ENCODE measurements at regions not wholly inside any gene's neighbourhood (a gene's known extent, or its start where the extent isn't known, plus 50 kb on each side); places are given as distances from the start of the nearest gene placed in this dataset.

GRCh38 chr1:65688215-65688566 is 104.5 kb upstream of the PDE4B start:
- DNase-seq, result no peak

GRCh38 chr1:65688848-65689247 is 103.8 kb upstream of the PDE4B start:
- no peak for DNase-seq

GRCh38 chr1:65691152-65691900 is 101.4 kb upstream of the PDE4B start:
- no peak for DNase-seq

GRCh38 chr1:65691972-65692371 is 100.7 kb upstream of the PDE4B start:
- peak; percentile 26 for DNase-seq

- DNase-seq, result no peak
Measured at GRCh38 chr1:65694126-65694525, 98.6 kb upstream of the PDE4B start.

GRCh38 chr1:65694933-65695332 is 97.8 kb upstream of the PDE4B start:
- no peak for DNase-seq

GRCh38 chr1:65698590-65698989 is 94.1 kb upstream of the PDE4B start:
- DNase-seq, result no peak

GRCh38 chr1:65703853-65704252 is 88.8 kb upstream of the PDE4B start:
- DNase-seq, result no peak

GRCh38 chr1:65704318-65704717 is 88.4 kb upstream of the PDE4B start:
- DNase-seq, result no peak

GRCh38 chr1:65717815-65718454 is 74.8 kb upstream of the PDE4B start:
- peak; percentile 51 for DNase-seq

- DNase-seq, result no peak
Measured at GRCh38 chr1:65719391-65719790, 73.3 kb upstream of the PDE4B start.

GRCh38 chr1:65722461-65722860 is 70.2 kb upstream of the PDE4B start:
- no peak for DNase-seq

GRCh38 chr1:65724151-65724550 is 68.5 kb upstream of the PDE4B start:
- DNase-seq, result no peak

GRCh38 chr1:65725064-65725463 is 67.6 kb upstream of the PDE4B start:
- no peak for DNase-seq

- no peak for DNase-seq
Measured at GRCh38 chr1:65728504-65728903, 64.2 kb upstream of the PDE4B start.

- DNase-seq, result no peak
Measured at GRCh38 chr1:65729259-65729658, 63.4 kb upstream of the PDE4B start.

- DNase-seq, result peak; percentile 14
Measured at GRCh38 chr1:65734979-65735378, 57.7 kb upstream of the PDE4B start.

- no peak for DNase-seq
Measured at GRCh38 chr1:65741993-65742392, 50.7 kb upstream of the PDE4B start.

Measured in HCEC 1CT (cell line).